ENCODE measurements at regions not wholly inside any gene's neighbourhood (a gene's known extent, or its start where the extent isn't known, plus 50 kb on each side); places are given as distances from the start of the nearest gene placed in this dataset.
"Not testable (repeated sequence)": the region's sequence is repeated elsewhere in the genome, so short reads cannot be mapped to it uniquely, and the experiment has no call there.

GRCh38 chr1:30535595-30536325 is 187.6 kb downstream of the MATN1 start:
- Histone ChIP-seq H3K4me1 (no peaks in the 10 kb centered on the region), H3K9me3 (no peaks in the 10 kb centered on the region), H3K36me3 (replicated peaks) (no peaks in the 10 kb centered on the region), H3K27me3 (ENCODE audit: low read depth) (no peaks in the 10 kb centered on the region), H3K4me3 (no peak overlapping the region)
- no peak for DNase-seq (ENCODE audit: low spot score in 2 of 2)
- in situ Hi-C loops (cut with MboI; ENCODE audit: low sequenced_read_pairs): no loop called here

- in situ Hi-C loops (cut with MboI; ENCODE audit: low sequenced_read_pairs): no loop called here
- Histone ChIP-seq H3K27me3 (ENCODE audit: low read depth) (no peaks in the 10 kb centered on the region), H3K4me1 (no peaks in the 10 kb centered on the region), H3K4me3 (no peak overlapping the region), H3K9me3 (no peaks in the 10 kb centered on the region), H3K36me3 (replicated peaks) (no peaks in the 10 kb centered on the region)
- no peak for DNase-seq (ENCODE audit: low spot score in 2 of 2)
These were observed 188.8 kb downstream of the MATN1 start for GRCh38 chr1:30534551-30534940.

GRCh38 chr1:30533796-30534550 is 189.4 kb downstream of the MATN1 start:
- H3K9me3 ChIP-seq: no peaks in the 10 kb centered on the region
- DNase-seq (ENCODE audit: low spot score in 2 of 2): no peak
- no peaks in the 10 kb centered on the region for H3K36me3 ChIP-seq (replicated peaks)
- no peaks in the 10 kb centered on the region for H3K4me1 ChIP-seq
- H3K27me3 ChIP-seq (ENCODE audit: low read depth): no peaks in the 10 kb centered on the region
- in situ Hi-C loops (cut with MboI; ENCODE audit: low sequenced_read_pairs): no loop called here
- no peak overlapping the region for H3K4me3 ChIP-seq

DNA sequence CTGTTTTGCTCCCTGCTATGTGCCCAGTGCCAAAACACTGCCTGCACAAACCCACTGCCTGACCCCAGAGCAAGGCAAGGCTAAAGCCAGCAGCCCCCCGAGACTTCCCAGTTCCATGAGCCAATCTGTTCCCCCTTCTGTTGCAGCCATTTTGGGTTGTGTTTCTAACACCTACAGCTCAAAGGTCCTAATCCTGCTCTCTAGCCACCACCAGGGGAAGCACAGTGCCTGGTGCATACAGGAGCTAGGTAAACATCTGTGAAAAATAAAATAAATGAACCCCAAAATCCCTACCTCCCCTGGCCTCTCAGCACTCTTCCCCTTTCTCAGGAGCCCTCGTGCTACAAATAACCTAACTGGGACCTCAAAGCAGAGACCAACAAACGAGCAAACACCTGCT is 190.2 kb downstream of the MATN1 start:
- no peaks in the 10 kb centered on the region for H3K4me1 ChIP-seq
- H3K27me3 ChIP-seq (ENCODE audit: low read depth): no peaks in the 10 kb centered on the region
- no peak overlapping the region for H3K4me3 ChIP-seq
- no peaks in the 10 kb centered on the region for H3K36me3 ChIP-seq (replicated peaks)
- no peak for DNase-seq (ENCODE audit: low spot score in 2 of 2)
- no peaks in the 10 kb centered on the region for H3K9me3 ChIP-seq
- in situ Hi-C loops (cut with MboI; ENCODE audit: low sequenced_read_pairs): no loop called here

DNA sequence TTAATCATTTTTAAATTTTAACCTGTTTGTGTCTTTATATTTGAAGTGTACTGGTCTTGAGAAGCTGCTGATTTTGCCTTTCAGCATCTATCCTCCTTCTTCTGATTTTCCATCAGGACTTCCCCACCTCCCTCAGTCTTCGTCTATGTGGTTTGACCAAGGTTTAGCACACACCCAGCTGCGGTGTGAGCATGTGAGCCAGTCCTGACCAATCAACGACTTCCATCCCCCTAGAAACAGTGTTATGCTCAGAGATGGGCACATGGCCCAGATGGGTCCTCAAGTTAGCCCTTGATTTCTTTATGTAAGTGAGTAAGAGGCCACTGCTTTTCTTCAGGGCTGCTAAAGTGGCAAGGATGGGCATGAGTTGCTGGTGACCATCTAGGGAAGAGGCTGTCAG is 190.8 kb downstream of the MATN1 start:
- Histone ChIP-seq H3K4me1 (no peaks in the 10 kb centered on the region), H3K9me3 (no peaks in the 10 kb centered on the region), H3K27me3 (ENCODE audit: low read depth) (no peaks in the 10 kb centered on the region), H3K4me3 (no peak overlapping the region), H3K36me3 (replicated peaks) (no peaks in the 10 kb centered on the region)
- in situ Hi-C loops (cut with MboI; ENCODE audit: low sequenced_read_pairs): no loop called here
- no peak for DNase-seq (ENCODE audit: low spot score in 2 of 2)

GRCh38 chr1:30527511-30528140 is 195.8 kb downstream of the MATN1 start:
- no peak overlapping the region for H3K4me3 ChIP-seq
- H3K36me3 ChIP-seq (replicated peaks): no peaks in the 10 kb centered on the region
- H3K4me1 ChIP-seq: no peaks in the 10 kb centered on the region
- H3K27me3 ChIP-seq (ENCODE audit: low read depth): no peaks in the 10 kb centered on the region
- in situ Hi-C loops (cut with MboI; ENCODE audit: low sequenced_read_pairs): no loop called here
- no peak for DNase-seq (ENCODE audit: low spot score in 2 of 2)
- no peaks in the 10 kb centered on the region for H3K9me3 ChIP-seq

- Histone ChIP-seq H3K4me3 (no peak overlapping the region), H3K27me3 (ENCODE audit: low read depth) (no peaks in the 10 kb centered on the region), H3K36me3 (replicated peaks) (no peaks in the 10 kb centered on the region), H3K4me1 (no peaks in the 10 kb centered on the region), H3K9me3 (no peaks in the 10 kb centered on the region)
- no peak for DNase-seq (ENCODE audit: low spot score in 2 of 2)
- in situ Hi-C loops (cut with MboI; ENCODE audit: low sequenced_read_pairs): no loop called here
These were observed 196.6 kb downstream of the MATN1 start for GRCh38 chr1:30526652-30527345.

- Histone ChIP-seq H3K27me3 (ENCODE audit: low read depth) (no peaks in the 10 kb centered on the region), H3K36me3 (replicated peaks) (no peaks in the 10 kb centered on the region), H3K4me1 (no peaks in the 10 kb centered on the region), H3K4me3 (no peak overlapping the region), H3K9me3 (no peaks in the 10 kb centered on the region)
- DNase-seq (ENCODE audit: low spot score in 2 of 2): no peak
- in situ Hi-C loops (cut with MboI; ENCODE audit: low sequenced_read_pairs): no loop called here
These were observed 197.3 kb downstream of the MATN1 start for GRCh38 chr1:30525971-30526651.

DNA sequence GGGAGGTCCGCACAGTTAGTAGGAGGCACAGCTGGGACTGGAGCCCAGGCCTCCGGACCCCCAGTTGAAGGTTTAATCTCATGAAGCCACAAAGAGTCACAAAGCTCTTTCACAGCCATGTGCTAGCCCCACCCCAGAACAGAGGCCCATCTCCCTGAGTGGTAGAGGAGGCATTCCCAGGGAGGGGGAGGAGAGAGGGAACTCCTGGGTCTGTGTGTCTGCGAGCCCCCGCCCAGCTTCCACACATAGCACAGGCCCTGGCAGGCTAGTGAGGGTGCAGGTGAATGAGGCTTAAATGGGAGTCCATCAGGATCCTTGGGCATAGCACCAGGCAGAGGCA is 197.8 kb downstream of the MATN1 start:
- Histone ChIP-seq H3K27me3 (ENCODE audit: low read depth) (no peaks in the 10 kb centered on the region), H3K36me3 (replicated peaks) (no peaks in the 10 kb centered on the region), H3K9me3 (no peaks in the 10 kb centered on the region), H3K4me1 (no peaks in the 10 kb centered on the region), H3K4me3 (no peak overlapping the region)
- DNase-seq (ENCODE audit: low spot score in 2 of 2): no peak
- in situ Hi-C loops (cut with MboI; ENCODE audit: low sequenced_read_pairs): no loop called here

GRCh38 chr1:30524840-30525617 is 198.4 kb downstream of the MATN1 start:
- Histone ChIP-seq H3K27me3 (ENCODE audit: low read depth) (no peaks in the 10 kb centered on the region), H3K9me3 (no peaks in the 10 kb centered on the region), H3K4me3 (no peak overlapping the region), H3K4me1 (no peaks in the 10 kb centered on the region), H3K36me3 (replicated peaks) (no peaks in the 10 kb centered on the region)
- DNase-seq (ENCODE audit: low spot score in 2 of 2): no peak
- in situ Hi-C loops (cut with MboI; ENCODE audit: low sequenced_read_pairs): no loop called here

DNA sequence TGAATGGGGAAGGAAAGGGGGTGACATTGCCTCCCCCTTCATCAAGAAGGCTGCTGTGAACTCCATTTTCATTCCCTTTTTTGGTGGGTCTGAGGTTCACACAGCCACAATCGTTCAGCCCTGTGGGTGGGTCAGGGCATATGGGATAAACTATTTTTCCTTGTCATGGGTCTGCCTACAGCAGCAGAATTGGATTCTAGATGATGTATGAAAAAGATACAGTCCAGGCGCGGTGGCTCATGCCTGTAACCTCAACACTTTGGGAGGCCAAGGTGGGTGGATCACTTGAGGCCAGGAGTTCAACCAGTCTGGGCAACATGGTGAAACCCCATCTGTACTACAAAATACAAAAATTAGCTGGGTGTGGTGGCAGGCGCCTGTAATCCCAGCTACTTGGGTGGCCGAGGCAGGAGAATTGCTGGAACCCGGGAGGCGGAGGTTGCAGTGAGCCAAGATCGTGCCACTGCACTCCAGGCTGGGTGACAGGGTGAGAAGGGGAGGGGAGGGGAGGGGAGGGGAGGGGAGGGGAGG is 199.3 kb downstream of the MATN1 start:
- DNase-seq (ENCODE audit: low spot score in 2 of 2); H3K4me3 ChIP-seq; H3K4me1 ChIP-seq; H3K9me3 ChIP-seq; H3K27me3 ChIP-seq (ENCODE audit: low read depth); H3K36me3 ChIP-seq (replicated peaks); in situ Hi-C loops (cut with MboI; ENCODE audit: low sequenced_read_pairs): not testable (repeated sequence)

DNA sequence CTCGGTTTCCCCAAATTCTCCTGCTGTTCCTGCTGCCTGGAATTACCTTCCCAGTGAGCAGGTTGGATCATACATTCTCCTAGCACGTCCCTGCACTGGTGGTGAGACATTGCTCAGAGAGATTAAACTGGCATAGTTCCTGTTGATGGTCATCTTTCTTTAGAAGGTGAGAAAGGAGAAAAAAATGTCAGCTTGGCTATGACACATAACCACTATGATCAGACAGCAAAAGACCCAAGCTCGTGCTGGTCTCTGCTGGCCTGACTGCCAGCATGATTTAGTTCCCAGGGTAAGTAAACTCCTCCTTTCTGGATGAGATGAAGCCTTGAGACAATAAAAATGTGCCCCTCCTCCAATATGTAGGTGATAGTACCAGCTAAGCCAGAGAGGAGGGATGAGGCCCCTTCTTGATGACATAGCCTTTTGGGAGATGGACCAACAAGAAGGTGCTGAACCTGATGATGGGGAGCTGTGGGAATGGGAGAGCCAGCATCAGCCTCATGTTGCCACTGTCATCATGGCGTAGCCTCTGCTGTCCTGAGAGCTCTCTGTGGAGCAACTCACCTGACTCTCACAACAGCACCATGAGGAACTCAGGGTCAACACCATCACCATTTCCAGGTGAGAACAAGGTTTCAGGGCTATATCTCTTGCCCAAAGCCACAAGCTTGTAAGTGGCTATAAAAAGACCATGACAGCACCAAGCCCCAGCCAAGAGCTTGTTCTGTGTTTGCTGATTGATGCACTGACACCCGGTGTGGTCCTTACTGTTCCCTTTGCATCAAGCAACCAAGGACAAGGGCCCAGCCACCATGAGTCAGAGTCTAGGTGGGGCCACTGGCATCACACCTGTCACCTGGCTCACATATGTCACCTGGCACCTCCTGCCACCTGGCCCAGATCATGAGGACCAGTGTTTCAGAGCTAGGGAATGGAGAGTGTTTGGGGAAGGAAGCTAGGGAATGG is 200.0 kb downstream of the MATN1 start:
- in situ Hi-C loops (cut with MboI; ENCODE audit: low sequenced_read_pairs): no loop called here
- DNase-seq (ENCODE audit: low spot score in 2 of 2): no peak
- Histone ChIP-seq H3K9me3 (no peaks in the 10 kb centered on the region), H3K27me3 (ENCODE audit: low read depth) (no peaks in the 10 kb centered on the region), H3K4me1 (no peaks in the 10 kb centered on the region), H3K36me3 (replicated peaks) (no peaks in the 10 kb centered on the region), H3K4me3 (no peak overlapping the region)

Data from HAP-1 (cell line).